Myocyte (in vitro differentiated cells): ENCODE measurements at regions not wholly inside any gene's neighbourhood (a gene's known extent, or its start where the extent isn't known, plus 50 kb on each side); places are given as distances from the start of the nearest gene placed in this dataset.
"Not testable (repeated sequence)": the region's sequence is repeated elsewhere in the genome, so short reads cannot be mapped to it uniquely, and the experiment has no call there.

Experiments
- DNase-seq: peaks from one replicate; pipeline ENCODE4 v3.0.0-alpha.2; 2012; ENCODE audit warnings: low read depth

DNA sequence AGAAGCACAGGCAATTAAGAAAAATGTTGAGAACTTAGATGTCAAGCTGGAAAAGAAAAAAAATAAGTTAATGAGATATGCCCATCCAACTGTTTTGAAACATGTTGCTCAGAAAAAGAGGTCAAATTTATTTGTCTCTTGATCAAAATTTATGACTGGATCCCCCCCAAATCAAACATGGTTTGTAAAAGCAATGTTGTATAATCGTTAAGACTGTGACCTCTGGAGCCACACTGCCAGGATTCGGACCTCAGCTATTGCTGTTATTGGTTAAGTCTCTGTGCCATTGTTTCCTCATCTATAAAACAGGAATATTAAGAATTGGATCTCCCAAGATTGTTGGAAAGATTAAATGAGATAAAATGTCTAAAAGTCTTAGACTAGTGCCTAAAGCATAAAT lies 51.9 kb upstream of the LRRK2 start:
- DNase-seq: no peak

- DNase-seq: peak; percentile 26
Measured at GRCh38 chr12:40171501-40171900, 53.3 kb upstream of the LRRK2 start.

GRCh38 chr12:40171066-40171465 lies 53.7 kb upstream of the LRRK2 start:
- no peak for DNase-seq

- DNase-seq: peak; percentile 13
Measured at GRCh38 chr12:40170593-40170992, 54.2 kb upstream of the LRRK2 start.

DNA sequence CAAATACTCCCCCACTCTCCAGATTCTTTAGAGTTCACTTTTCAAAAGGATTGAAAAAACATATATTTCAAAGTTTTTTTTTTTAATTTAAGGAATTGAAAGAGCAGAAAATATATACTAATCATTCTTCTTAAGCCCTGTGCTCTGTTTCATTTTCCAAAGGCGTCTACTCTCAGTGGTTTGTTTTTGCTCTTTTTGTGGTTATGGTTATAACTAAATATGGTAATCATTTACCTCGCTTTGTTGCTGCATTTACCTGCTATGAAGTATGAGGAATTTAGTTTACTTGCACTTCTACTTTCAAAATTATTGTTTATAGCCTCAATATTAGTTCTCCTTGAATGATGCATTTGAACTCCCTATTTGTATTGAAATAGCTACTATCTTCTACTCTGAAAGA lies 55.9 kb upstream of the LRRK2 start:
- DNase-seq: no peak

DNA sequence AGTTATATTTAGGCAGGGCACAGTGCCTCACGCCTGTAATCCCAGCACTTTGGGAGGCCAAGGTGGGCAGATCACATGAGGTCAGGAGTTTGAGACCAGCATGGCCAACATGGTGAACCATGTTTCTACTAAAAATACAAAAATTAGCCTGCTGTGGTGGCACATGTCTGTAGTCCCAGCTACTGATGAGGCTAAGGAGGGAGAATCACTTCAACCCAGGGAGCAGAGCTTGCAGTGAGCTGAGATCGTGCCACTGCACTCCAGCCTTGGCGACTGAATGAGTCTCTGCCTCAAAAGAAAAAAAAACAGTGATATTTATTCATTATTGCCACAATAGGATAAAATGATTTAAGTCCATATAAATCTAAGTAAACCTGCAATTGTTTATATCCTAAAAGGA lies 56.4 kb upstream of the LRRK2 start:
- DNase-seq: not testable (repeated sequence)

- DNase-seq: no peak
Measured at GRCh38 chr12:40168001-40168400, 56.8 kb upstream of the LRRK2 start.

DNA sequence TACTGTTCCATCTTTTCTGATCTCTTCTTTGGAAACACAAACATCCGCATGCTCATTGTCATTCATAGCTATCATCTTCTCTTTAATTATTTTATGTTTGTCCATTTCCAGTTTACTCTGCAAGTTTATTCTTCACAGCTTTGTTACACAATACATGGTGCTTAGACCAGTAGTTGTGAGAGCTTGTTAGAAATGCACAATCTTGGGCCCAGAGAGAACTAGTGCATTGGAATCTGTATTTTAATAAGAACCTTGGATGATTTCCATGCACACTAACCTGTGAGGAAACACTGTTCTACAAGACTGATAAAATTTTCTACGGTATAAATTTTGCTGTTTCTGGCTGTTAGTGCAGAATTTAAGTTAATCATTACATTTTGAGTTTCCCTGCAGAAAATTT lies 59.3 kb upstream of the SLC2A13 start:
- no peak for DNase-seq

DNA sequence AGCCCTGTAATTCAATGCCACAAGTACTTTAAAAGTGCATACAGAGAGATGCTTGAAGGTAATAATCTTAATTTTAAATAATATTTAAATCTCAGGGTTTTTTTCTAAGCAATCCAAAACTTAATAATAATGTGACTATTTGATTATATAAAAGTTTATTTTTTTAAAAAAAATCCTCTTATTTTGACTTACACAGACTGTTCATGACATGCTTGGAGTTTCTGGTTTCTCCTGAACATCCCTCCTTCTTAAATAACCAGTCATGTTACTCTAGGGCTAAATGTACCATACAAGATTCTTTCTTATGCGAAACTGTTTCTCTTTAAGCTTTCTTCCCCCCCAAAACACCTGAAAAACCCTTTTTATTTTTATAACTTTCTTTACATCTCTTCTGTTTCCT lies 58.2 kb upstream of the SLC2A13 start:
- no peak for DNase-seq

- DNase-seq: no peak
Measured at GRCh38 chr12:40162033-40162432, 56.2 kb upstream of the SLC2A13 start.

DNA sequence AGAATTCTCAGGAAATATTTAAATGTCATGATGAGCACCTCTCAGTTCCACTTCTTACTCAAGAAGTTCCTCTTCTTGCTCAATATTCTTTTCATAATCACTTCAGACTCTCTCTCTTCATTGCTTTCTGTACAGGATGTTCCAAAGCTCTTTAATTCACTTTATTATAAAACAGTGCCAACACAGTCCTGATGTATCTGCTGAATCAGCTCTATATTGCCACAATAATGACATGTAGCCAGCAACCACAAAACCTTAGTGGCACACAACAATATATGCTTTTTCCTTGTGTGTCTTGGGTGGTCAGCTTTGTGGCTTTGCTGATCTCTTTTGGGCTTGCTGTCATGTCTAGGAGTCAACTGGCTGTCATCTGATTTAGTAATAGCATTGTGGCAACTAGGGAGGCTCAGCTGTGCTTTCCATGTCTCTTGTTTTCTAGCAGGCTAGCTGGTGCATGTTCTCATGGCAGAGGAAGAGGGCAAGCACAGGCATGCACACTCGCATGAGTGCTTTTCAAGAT lies 52.8 kb upstream of the SLC2A13 start:
- peak; percentile 70 for DNase-seq

DNA sequence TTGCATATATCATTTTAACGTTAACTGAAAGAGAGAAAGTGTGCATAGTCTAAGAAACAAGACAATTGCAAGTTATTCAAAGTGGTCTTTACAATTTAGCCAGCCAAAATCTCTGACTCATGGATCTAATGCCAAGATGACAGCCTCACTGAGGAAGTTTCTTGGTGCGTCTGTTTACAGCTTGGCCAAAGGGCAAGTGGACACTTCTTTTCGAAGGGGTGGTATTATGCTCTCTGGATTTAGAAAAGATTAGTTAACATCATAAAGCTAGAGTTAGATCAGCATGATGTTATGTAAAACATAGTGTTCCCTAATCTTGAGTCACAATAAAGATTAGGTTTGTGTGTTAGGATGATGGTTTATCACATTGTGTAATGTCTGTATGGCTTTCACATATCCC lies 51.5 kb upstream of the SLC2A13 start:
- DNase-seq: no peak

DNA sequence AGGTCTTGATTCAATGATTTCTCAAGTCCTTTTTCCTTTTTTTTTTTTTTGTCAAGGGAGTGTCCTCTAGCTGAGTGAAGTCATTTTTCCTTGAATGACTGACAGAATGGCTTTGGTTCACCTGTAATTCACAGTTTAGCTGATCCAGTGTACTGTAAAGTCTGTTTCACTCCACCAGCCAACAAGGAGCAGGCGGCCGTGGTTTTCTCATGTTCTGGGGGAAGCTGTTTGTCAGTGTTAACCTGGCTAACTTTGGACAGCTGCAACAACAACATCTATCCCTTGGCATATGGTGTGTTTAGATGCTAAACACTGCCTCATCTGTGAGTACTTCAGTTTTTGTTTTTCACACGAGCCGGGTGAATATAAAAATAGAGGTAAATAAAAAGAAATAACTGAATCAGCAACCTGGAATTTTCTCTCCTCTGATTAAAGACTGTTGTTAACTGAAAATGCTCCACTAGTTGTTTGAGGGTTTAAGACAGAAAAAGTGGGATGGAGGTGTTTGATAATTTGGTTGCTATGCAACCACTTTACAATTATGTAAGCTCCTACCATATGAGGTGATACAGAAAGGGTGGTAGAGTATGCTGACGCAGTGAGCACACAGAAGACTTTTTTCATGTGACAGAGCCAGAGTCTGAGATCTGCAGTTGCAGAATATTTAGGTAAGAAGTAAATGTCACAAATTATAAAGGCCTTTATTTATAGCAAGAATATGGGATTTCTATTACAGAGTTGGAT lies 50.3 kb upstream of the SLC2A13 start:
- peak; percentile 36 for DNase-seq
